SJCRH30 (cell line): ENCODE measurements at regions not wholly inside any gene's neighbourhood (a gene's known extent, or its start where the extent isn't known, plus 50 kb on each side); places are given as distances from the start of the nearest gene placed in this dataset.

ENCODE experiments used
- DNase-seq, 2 experiments: peaks; one replicate each; pipeline ENCODE4 v3.0.0-alpha.2; 2015 to 2020
- H3K27ac ChIP-seq: fragments of 250-450 bp; sonication (Bioruptor Pico); 2 replicates; pipeline ENCODE4 v1.5.1; 2020; ENCODE audit warnings: mild to moderate bottlenecking, moderate library complexity
- H3K27me3 ChIP-seq: fragments of 250-450 bp; sonication (Bioruptor Pico); 2 replicates; pipeline ENCODE4 v1.5.1; 2020; ENCODE audit warnings: mild to moderate bottlenecking, moderate library complexity
- H3K36me3 ChIP-seq: fragments of 250-450 bp; sonication (Bioruptor Pico); 2 replicates; pipeline ENCODE4 v1.5.1; 2020; ENCODE audit warnings: mild to moderate bottlenecking, moderate library complexity
- H3K4me1 ChIP-seq: fragments of 250-450 bp; sonication (Bioruptor Pico); 2 replicates; pipeline ENCODE4 v1.5.1; 2020; ENCODE audit warnings: mild to moderate bottlenecking, moderate library complexity
- H3K4me3 ChIP-seq: fragments of 250-450 bp; sonication (Bioruptor Pico); 2 replicates; pipeline ENCODE4 v1.5.1; 2020; ENCODE audit warnings: mild to moderate bottlenecking, moderate library complexity
- H3K9me3 ChIP-seq: fragments of 250-450 bp; sonication (Bioruptor Pico); replicated peaks from 2 replicates; pipeline ENCODE4 v1.5.1; 2020; ENCODE audit warnings: mild to moderate bottlenecking, moderate library complexity

GRCh38 chr2:234732404-234733092 lies 219.3 kb upstream of the SH3BP4 start:
- H3K36me3 ChIP-seq: no peaks in the 10 kb centered on the region
- H3K27ac ChIP-seq: no peak overlapping the region
- no peaks in the 10 kb centered on the region for H3K9me3 ChIP-seq
- no peaks in the 10 kb centered on the region for H3K4me1 ChIP-seq
- H3K27me3 ChIP-seq: no peaks in the 10 kb centered on the region
- no peak overlapping the region for H3K4me3 ChIP-seq
- DNase-seq: no peak

GRCh38 chr2:234731236-234731635 lies 220.6 kb upstream of the SH3BP4 start:
- DNase-seq: no peak
- no peak overlapping the region for H3K4me3 ChIP-seq
- no peaks in the 10 kb centered on the region for H3K36me3 ChIP-seq
- H3K9me3 ChIP-seq: no peaks in the 10 kb centered on the region
- no peaks in the 10 kb centered on the region for H3K4me1 ChIP-seq
- H3K27ac ChIP-seq: no peak overlapping the region
- no peaks in the 10 kb centered on the region for H3K27me3 ChIP-seq

- no peak for DNase-seq
- Histone ChIP-seq H3K4me3 (no peak overlapping the region), H3K4me1 (no peaks in the 10 kb centered on the region), H3K27me3 (no peaks in the 10 kb centered on the region), H3K9me3 (no peaks in the 10 kb centered on the region), H3K36me3 (no peaks in the 10 kb centered on the region), H3K27ac (no peak overlapping the region)
Measured at GRCh38 chr2:234730066-234730640, 221.7 kb upstream of the SH3BP4 start.

- Histone ChIP-seq H3K36me3 (no peaks in the 10 kb centered on the region), H3K4me3 (no peak overlapping the region), H3K27me3 (no peaks in the 10 kb centered on the region), H3K27ac (no peak overlapping the region), H3K9me3 (no peaks in the 10 kb centered on the region; the same call in 1 of the 2 replicates), H3K4me1 (peaks cover 3% of the 10 kb centered on the region; the same call in 1 of the 2 replicates)
- DNase-seq: no peak
Measured at GRCh38 chr2:234725528-234726264, 226.1 kb upstream of the SH3BP4 start.

GRCh38 chr2:234724850-234725249 lies 227.0 kb upstream of the SH3BP4 start:
- no peak overlapping the region for H3K4me3 ChIP-seq
- no peaks in the 10 kb centered on the region for H3K36me3 ChIP-seq
- no peaks in the 10 kb centered on the region; the same call in 1 of the 2 replicates for H3K9me3 ChIP-seq
- peaks cover 3% of the 10 kb centered on the region; the same call in 1 of the 2 replicates for H3K4me1 ChIP-seq
- H3K27ac ChIP-seq: no peak overlapping the region
- no peaks in the 10 kb centered on the region for H3K27me3 ChIP-seq
- DNase-seq: no peak

GRCh38 chr2:234723400-234723799 lies 226.5 kb upstream of the ARL4C start:
- Histone ChIP-seq H3K9me3 (no peaks in the 10 kb centered on the region; the same call in 1 of the 2 replicates), H3K4me1 (peaks cover 3% of the 10 kb centered on the region; the same call in 1 of the 2 replicates), H3K27ac (no peak overlapping the region), H3K27me3 (no peaks in the 10 kb centered on the region), H3K4me3 (no peak overlapping the region), H3K36me3 (no peaks in the 10 kb centered on the region)
- DNase-seq: no peak

GRCh38 chr2:234722176-234722575 lies 225.3 kb upstream of the ARL4C start:
- Histone ChIP-seq H3K27me3 (no peaks in the 10 kb centered on the region), H3K9me3 (no peaks in the 10 kb centered on the region; the same call in 1 of the 2 replicates), H3K4me3 (no peak overlapping the region), H3K4me1 (peaks cover 3% of the 10 kb centered on the region; the same call in 1 of the 2 replicates), H3K36me3 (no peaks in the 10 kb centered on the region), H3K27ac (no peak overlapping the region)
- DNase-seq: peak in 1 of 2 experiments; percentile 21

- no peaks in the 10 kb centered on the region for H3K36me3 ChIP-seq
- no peak overlapping the region for H3K4me3 ChIP-seq
- DNase-seq: no peak
- H3K27me3 ChIP-seq: no peaks in the 10 kb centered on the region
- no peak overlapping the region for H3K27ac ChIP-seq
- H3K9me3 ChIP-seq: no peaks in the 10 kb centered on the region; the same call in 1 of the 2 replicates
- H3K4me1 ChIP-seq: peaks cover 3% of the 10 kb centered on the region; the same call in 1 of the 2 replicates
Measured at GRCh38 chr2:234719116-234719716, 222.3 kb upstream of the ARL4C start.

GRCh38 chr2:234716271-234716670 lies 219.4 kb upstream of the ARL4C start:
- Histone ChIP-seq H3K4me3 (no peak overlapping the region), H3K27ac (no peak overlapping the region), H3K4me1 (no peaks in the 10 kb centered on the region), H3K9me3 (no peaks in the 10 kb centered on the region), H3K27me3 (no peaks in the 10 kb centered on the region; the same call in 1 of the 2 replicates), H3K36me3 (no peaks in the 10 kb centered on the region)
- no peak for DNase-seq

- no peak for DNase-seq
- Histone ChIP-seq H3K36me3 (no peaks in the 10 kb centered on the region), H3K4me1 (no peaks in the 10 kb centered on the region), H3K27me3 (no peaks in the 10 kb centered on the region; the same call in 1 of the 2 replicates), H3K4me3 (no peak overlapping the region), H3K9me3 (no peaks in the 10 kb centered on the region), H3K27ac (no peak overlapping the region)
Measured at GRCh38 chr2:234715671-234716250, 218.9 kb upstream of the ARL4C start.

GRCh38 chr2:234714711-234715110 lies 217.8 kb upstream of the ARL4C start:
- Histone ChIP-seq H3K4me1 (no peaks in the 10 kb centered on the region), H3K27ac (no peak overlapping the region), H3K36me3 (no peaks in the 10 kb centered on the region), H3K4me3 (no peak overlapping the region), H3K27me3 (no peaks in the 10 kb centered on the region; the same call in 1 of the 2 replicates), H3K9me3 (no peaks in the 10 kb centered on the region)
- DNase-seq: no peak

GRCh38 chr2:234712421-234712935 lies 215.6 kb upstream of the ARL4C start:
- no peak overlapping the region for H3K27ac ChIP-seq
- no peaks in the 10 kb centered on the region; the same call in 1 of the 2 replicates for H3K27me3 ChIP-seq
- H3K4me3 ChIP-seq: no peak overlapping the region
- H3K4me1 ChIP-seq: no peaks in the 10 kb centered on the region
- H3K36me3 ChIP-seq: no peaks in the 10 kb centered on the region
- H3K9me3 ChIP-seq: no peaks in the 10 kb centered on the region
- no peak for DNase-seq

GRCh38 chr2:234711308-234711707 lies 214.4 kb upstream of the ARL4C start:
- no peaks in the 10 kb centered on the region for H3K4me1 ChIP-seq
- no peak overlapping the region for H3K4me3 ChIP-seq
- no peak for DNase-seq
- no peaks in the 10 kb centered on the region; the same call in 1 of the 2 replicates for H3K27me3 ChIP-seq
- H3K27ac ChIP-seq: no peak overlapping the region
- H3K9me3 ChIP-seq: no peaks in the 10 kb centered on the region
- no peaks in the 10 kb centered on the region for H3K36me3 ChIP-seq

GRCh38 chr2:234710587-234710986 lies 213.7 kb upstream of the ARL4C start:
- no peak for DNase-seq
- H3K4me3 ChIP-seq: no peak overlapping the region

More at GRCh38 chr2:234710587-234710986, 213.7 kb upstream of the ARL4C start:
- no peak overlapping the region for H3K27ac ChIP-seq
- H3K27me3 ChIP-seq: no peaks in the 10 kb centered on the region; the same call in 1 of the 2 replicates
- no peaks in the 10 kb centered on the region for H3K4me1 ChIP-seq
- H3K36me3 ChIP-seq: no peaks in the 10 kb centered on the region
- no peaks in the 10 kb centered on the region for H3K9me3 ChIP-seq
